GM20000 (cell line): ENCODE measurements at regions not wholly inside any gene's neighbourhood (a gene's known extent, or its start where the extent isn't known, plus 50 kb on each side); places are given as distances from the start of the nearest gene placed in this dataset.

ENCODE experiments used
- DNase-seq: peaks from one replicate; pipeline ENCODE4 v3.0.0; 2012; ENCODE audit warnings: low spot score
- CTCF ChIP-seq: IDR thresholded peaks from 2 replicates; pipeline ENCODE4 v1.5.1; 2012; ENCODE audit warnings: mild to moderate bottlenecking, control low read depth; ENCODE audit errors: extremely low read depth, missing control alignments

GRCh38 chr20:48458601-48459385 lies 369.0 kb downstream of the PREX1 start:
- no peak for DNase-seq
- no peak for TF ChIP-seq CTCF

DNA sequence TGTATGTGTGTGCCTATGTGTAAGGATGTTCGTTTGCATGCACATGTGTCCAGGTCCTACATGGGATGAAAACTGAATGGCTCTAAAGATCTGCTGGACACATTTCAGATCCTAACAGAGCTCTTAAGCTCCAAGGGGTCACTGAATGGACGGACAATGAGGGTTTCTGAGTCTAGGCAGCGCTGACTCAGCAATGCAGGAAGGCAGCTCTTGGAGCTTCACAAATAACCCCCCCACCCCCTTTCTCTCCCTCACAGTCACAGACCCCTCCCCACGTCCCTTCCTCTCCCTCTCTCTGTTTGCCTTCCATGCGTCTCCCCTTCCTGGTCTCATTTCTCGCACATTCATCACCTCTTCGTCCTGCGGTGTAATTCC lies 369.8 kb downstream of the PREX1 start:
- no peak for TF ChIP-seq CTCF
- no peak for DNase-seq

DNA sequence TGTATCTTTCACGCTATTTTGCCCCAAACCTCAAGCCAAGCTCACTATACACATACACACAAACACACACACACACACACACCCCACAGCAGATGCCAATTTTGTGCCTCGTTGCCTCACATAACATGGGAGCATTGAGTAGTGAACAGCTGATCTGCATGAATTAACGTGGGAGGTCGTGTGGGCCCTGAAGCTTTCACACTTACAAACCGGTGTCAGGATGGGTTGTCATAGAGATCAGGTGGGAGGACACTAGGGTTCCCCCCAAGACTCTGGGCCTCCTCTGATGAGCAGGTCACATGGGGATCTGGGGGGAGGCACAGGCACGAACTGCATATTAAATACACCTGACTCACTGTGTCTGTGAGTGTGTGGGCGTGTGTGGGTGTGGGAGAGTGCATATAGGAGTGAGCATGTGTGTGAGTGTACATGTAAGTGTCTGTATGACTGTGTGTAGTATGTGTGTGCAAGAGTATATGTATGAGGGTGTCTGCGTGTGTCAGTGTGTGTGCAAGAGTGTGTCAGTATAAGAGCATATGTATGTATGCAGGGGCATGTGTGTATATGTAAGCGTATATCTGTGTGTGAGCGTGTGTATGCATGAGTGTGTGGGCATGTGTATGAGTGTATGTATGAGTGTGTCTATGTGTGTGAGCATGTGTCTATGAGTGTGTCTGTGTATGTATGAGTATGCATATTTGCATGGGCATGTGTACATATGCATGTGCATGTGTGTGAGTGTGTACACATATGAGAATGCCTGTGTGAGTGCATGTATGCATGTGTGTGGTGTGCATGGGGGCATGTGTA lies 370.4 kb downstream of the PREX1 start:
- no peak for TF ChIP-seq CTCF
- DNase-seq = peak; percentile 50

GRCh38 chr20:48456366-48457192 lies 371.2 kb downstream of the PREX1 start:
- DNase-seq = peak; percentile 56

GRCh38 chr20:48455651-48456365 lies 372.0 kb downstream of the PREX1 start:
- no peak for TF ChIP-seq CTCF
- DNase-seq = no peak

More at GRCh38 chr20:48456366-48457192, 371.2 kb downstream of the PREX1 start:
- TF ChIP-seq CTCF = no peak

DNA sequence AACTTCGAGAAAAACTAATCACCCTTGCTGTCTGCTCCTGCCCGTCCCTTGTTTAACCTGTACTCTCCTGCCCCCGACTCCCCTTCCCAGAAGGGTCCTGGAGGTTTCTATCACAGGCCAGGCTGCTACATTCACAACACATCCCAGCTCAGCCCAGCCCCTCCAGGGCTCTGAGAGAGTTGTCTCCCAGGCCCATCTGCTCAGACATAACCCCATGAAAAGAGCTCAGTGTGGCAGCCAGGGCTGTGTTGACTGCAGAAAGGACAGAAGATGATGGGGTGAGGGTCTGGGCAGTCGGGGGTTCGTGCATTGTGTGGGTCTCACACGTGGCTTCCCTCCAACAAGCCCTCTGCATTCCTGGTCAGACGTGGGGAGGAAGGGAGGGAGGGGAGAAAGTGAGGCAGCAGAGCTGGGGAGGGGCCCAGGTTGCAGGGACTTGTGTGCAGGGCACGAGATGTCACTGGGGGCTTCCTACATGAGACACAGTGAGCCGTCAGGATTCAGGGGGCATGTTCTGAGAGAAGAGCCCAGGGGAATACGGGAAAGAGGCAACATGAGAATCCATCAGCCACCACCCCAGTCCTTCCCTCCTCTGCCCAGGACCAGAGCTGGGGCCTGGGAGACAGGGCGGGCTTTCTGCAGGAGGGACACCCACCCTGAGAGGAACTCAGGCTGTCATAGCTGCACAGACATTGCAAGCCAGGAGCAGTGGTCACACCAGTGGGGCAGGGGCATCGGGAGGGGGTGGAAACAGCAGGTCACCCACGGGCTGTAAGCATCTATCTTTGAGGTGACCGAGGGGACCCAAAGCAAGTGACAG lies 372.9 kb downstream of the PREX1 start:
- TF ChIP-seq CTCF = no peak
- no peak for DNase-seq
